GM18873 (cell line): ENCODE measurements at regions not wholly inside any gene's neighbourhood (a gene's known extent, or its start where the extent isn't known, plus 50 kb on each side); places are given as distances from the start of the nearest gene placed in this dataset.
"Not testable (repeated sequence)": the region's sequence is repeated elsewhere in the genome, so short reads cannot be mapped to it uniquely, and the experiment has no call there.

Experiments used
- ATAC-seq: cut with Tn5 transposase; IDR thresholded peaks from one replicate; pipeline ENCODE4 v1.9.1; 2021; ENCODE audit warnings: mild to moderate bottlenecking, moderate library complexity, moderate number of reproducible peaks; ENCODE audit not compliant: unreplicated experiment, low FRiP score

GRCh38 chr9:73327149-73327548 lies 175.5 kb downstream of the ANXA1 start:
- no peak for ATAC-seq

GRCh38 chr9:73337182-73337581 lies 185.5 kb downstream of the ANXA1 start:
- ATAC-seq = not testable (repeated sequence)

- no peak for ATAC-seq
Measured at GRCh38 chr9:73344060-73344459, 192.4 kb downstream of the ANXA1 start.

GRCh38 chr9:73347123-73347522 lies 195.5 kb downstream of the ANXA1 start:
- ATAC-seq = no peak

- no peak for ATAC-seq
Measured at GRCh38 chr9:73347720-73348119, 196.1 kb downstream of the ANXA1 start.

DNA sequence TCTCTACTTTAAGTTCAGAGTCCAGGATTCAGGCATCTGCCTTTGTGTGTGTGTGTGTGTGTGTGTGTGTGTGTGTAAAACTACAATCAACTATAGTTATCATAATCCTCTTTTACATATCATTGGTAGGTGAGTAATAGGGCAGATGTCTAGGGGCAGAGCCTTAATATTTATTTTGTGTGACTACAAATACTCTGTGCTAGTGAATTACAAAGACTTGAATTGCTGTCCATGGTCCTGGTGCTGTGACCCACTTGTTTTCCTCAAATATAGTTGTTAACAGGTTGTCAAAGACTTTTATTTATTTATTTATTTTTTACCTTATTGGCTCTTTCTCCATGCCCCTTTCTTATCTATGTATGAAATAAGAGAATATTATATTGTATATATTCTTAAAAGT lies 196.8 kb downstream of the ANXA1 start:
- no peak for ATAC-seq

GRCh38 chr9:73349476-73349875 lies 197.8 kb downstream of the ANXA1 start:
- ATAC-seq = no peak

- no peak for ATAC-seq
Measured at GRCh38 chr9:73357607-73358006, 205.9 kb downstream of the ANXA1 start.

- no peak for ATAC-seq
Measured at GRCh38 chr9:73370053-73370452, 218.4 kb downstream of the ANXA1 start.

DNA sequence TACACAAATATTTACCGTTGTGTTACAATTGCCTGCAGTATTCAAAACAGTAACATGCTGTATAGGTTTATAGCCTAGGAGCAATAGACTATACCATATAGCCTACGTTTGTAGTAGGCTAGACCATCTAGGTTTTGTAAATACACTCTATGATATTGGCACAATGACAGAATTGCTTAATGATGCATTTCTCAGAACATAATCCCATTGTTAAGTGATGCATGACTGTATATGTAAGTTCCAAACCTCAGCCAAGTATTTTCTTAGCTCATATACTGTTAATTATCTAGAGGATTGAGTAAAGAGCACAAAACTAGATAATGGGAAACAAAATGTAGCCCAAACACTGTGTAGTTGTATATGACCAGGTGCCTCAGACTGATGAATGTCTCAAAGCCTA lies 220.1 kb downstream of the ANXA1 start:
- ATAC-seq = no peak

DNA sequence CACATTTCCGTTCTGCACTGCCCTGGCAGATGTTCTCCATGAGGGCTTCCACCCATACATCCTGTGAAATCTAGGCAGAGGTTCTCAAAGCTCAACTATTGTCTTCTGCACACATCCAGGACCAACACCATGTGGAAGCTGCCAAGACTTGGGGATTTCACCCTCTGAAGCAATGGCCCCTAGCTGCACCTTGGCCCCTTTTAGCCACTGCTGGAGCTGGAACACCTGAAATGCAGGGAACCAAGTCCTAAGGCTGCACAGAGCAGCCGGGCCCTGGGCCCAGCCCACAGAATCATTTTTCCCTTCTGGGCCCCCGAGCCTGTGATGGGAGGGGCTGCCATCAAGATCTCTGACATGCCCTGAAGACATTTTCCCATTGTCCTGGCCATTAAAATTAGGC lies 228.7 kb downstream of the ANXA1 start:
- no peak for ATAC-seq

GRCh38 chr9:73402081-73403028 lies 250.7 kb downstream of the ANXA1 start:
- ATAC-seq = no peak

- ATAC-seq = no peak
Measured at GRCh38 chr9:73411494-73411893, 259.8 kb downstream of the ANXA1 start.

GRCh38 chr9:73412874-73413273 lies 261.2 kb downstream of the ANXA1 start:
- ATAC-seq = no peak

DNA sequence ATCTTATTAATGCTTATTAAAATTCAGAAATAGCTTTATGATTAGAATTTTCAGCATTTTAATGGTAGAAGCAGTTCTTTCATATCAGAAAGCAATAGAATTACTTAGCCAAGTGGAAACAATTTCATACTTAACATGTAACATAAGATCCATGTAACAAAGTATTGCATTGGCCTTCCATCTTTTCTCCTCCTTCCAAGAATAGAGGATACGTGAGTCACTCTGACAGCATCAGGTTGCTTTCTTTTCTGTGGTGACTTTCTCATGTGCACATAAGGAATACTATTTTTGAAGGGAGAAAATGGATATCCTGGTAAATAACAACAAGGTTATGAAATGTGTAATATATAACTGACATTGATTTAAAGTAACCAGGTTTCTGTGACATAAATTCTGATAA lies 272.2 kb downstream of the ANXA1 start:
- ATAC-seq = no peak

GRCh38 chr9:73426269-73426668 lies 274.6 kb downstream of the ANXA1 start:
- no peak for ATAC-seq

GRCh38 chr9:73434826-73435225 lies 283.2 kb downstream of the ANXA1 start:
- no peak for ATAC-seq

GRCh38 chr9:73437758-73438157 lies 286.1 kb downstream of the ANXA1 start:
- ATAC-seq = no peak

DNA sequence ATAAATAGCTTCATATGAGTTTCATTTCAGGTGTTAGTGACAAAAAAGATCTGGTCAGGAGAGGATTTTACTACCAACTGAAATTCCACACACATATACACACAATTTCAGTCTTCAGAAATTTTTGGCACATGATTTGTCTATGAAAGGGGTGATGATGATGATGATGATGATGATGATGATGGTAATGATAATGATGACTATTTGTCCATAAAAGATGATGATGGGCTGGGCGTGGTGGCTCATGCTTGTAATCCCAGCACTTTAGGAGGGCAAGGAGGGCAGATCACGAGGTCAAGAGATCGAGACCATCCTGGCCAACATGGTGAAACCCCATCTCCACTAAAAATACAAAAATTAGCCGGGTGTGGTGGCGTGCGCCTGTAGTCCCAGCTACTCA lies 288.2 kb downstream of the ANXA1 start:
- not testable (repeated sequence) for ATAC-seq

DNA sequence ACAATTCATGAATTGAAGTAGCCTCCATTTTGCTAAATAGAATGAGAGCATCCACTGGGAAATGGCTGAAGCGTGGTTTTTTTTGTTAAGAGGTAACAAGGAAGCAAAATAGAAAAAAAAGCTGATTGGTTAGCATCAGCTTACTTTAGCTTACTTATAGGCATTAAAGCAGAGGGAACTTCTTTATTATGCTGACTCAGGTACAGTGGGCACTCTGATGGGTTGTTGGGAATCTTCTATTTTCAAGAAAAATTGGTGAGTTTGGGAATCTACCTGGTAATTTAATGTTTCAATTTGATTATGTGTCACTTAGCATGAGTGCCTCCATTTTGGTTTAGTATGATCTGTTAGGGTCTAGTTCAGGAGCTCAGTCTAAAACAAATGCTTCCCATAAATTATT lies 289.6 kb downstream of the ANXA1 start:
- no peak for ATAC-seq

DNA sequence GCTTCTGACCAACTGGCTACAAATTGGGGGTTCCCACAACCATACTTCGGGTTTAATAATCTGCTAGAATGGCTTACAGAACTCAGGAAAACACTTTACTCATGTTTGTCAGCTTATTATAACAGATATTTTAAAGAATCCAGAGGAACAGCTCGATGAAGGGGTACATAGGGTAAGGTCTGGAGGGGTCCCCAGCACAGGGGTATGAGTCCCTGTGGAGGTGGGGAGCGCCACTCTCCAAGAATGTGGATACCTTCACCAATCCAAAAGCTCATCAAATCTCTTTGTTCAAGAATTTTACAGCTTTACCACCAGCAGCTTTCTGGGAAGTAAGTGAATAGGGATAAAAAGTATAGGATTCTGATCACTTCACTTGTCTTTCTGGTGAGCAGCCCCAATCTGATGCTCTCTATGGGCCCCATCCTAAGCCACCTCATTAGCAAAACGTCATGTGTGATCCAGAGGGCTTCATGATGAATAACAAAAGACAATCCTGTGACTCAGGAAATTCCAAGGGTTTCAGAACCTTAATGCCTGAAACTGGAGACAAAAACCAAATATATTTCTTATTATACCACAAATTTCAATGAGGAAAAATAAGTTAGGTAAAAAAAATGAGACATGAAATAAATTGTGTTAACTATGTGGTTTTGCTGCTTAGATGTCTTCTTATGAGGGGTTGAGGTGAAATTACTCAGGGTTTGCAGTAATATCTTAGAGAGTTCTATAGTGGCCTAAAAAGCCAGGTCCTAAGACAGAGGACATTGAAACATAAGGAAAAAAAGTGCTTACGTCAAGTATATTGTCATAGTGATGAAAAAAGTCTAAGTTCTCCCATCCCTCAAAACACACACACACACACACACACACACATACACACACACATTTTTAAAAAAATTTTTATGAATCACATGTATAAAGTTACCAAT lies 290.5 kb downstream of the ANXA1 start:
- no peak for ATAC-seq
